K562 (cell line): ENCODE measurements at regions not wholly inside any gene's neighbourhood (a gene's known extent, or its start where the extent isn't known, plus 50 kb on each side); places are given as distances from the start of the nearest gene placed in this dataset.

Source experiments
- PHF20 ChIP-seq: fragments of 450-650 bp; IDR thresholded peaks from 2 replicates; pipeline ENCODE4 v1.6.1; 2018; ENCODE audit not compliant: partially characterized antibody
- REST ChIP-seq, 2 experiments: fragments of 450-650 bp; formaldehyde crosslinking in 1 of 2; IDR thresholded peaks; 2 replicates each; pipeline versions ENCODE4 v1.4.0 to v1.6.1; 2014 to 2020; ENCODE audit warnings: mild to moderate bottlenecking in 2 of 2, borderline replicate concordance in 1 of 2, low read depth in 1 of 2
- TFE3 ChIP-seq: fragments of 450-650 bp; formaldehyde crosslinking; IDR thresholded peaks from 2 replicates; pipeline ENCODE4 v1.4.0; 2020; ENCODE audit warnings: mild to moderate bottlenecking, mixed read lengths

- TF ChIP-seq REST (IDR thresholded peaks at IDR 0.05; ENCODE audit: borderline replicate concordance) (peak; percentile 63), REST (CRISPR knock-in tag; IDR thresholded peaks at IDR 0.05; ENCODE audit: low read depth) (no peak), PHF20 (no peak), TFE3 (peak; percentile 74)
These were observed 99.2 kb upstream of the PTPRM start (continued) for GRCh38 chr18:7467708-7468466.
